ENCODE measurements at regions not wholly inside any gene's neighbourhood (a gene's known extent, or its start where the extent isn't known, plus 50 kb on each side); places are given as distances from the start of the nearest gene placed in this dataset.

- no peaks in the 10 kb centered on the region for H3K9me3 ChIP-seq (ENCODE audit: control insufficient read depth, insufficient read depth, low read length)
- H3K36me3 ChIP-seq (ENCODE audit: control insufficient read depth, insufficient read depth, low read length) = no peaks in the 10 kb centered on the region
- no peak overlapping the region for H3K27ac ChIP-seq (ENCODE audit: low read length)
- H3K4me3 ChIP-seq (ENCODE audit: low read length) = no peak overlapping the region
- H3K4me1 ChIP-seq (ENCODE audit: control insufficient read depth, insufficient read depth, low read length) = no peaks in the 10 kb centered on the region
- DNase-seq (ENCODE audit: low read depth, low spot score) = no peak
- no peaks in the 10 kb centered on the region for H3K27me3 ChIP-seq (ENCODE audit: control insufficient read depth, insufficient read depth, low read length)
Observed at GRCh38 chr6:66628917-66629316, 921.9 kb upstream of the EYS start.

- Histone ChIP-seq H3K27ac (ENCODE audit: low read length) (no peak overlapping the region), H3K4me1 (ENCODE audit: control insufficient read depth, insufficient read depth, low read length) (no peaks in the 10 kb centered on the region), H3K27me3 (ENCODE audit: control insufficient read depth, insufficient read depth, low read length) (no peaks in the 10 kb centered on the region), H3K36me3 (ENCODE audit: control insufficient read depth, insufficient read depth, low read length) (no peaks in the 10 kb centered on the region), H3K4me3 (ENCODE audit: low read length) (no peak overlapping the region), H3K9me3 (ENCODE audit: control insufficient read depth, insufficient read depth, low read length) (no peaks in the 10 kb centered on the region)
- WGBS (ENCODE audit: insufficient coverage, insufficient read length) = no CpG with 5 or more reads among the region's 1 CpG
- no peak for DNase-seq (ENCODE audit: low read depth, low spot score)
Observed at GRCh38 chr6:66623050-66623449, 916.0 kb upstream of the EYS start.

GRCh38 chr6:66605971-66606370, 898.9 kb upstream of the EYS start:
- DNase-seq (ENCODE audit: low read depth, low spot score) = no peak
- Histone ChIP-seq H3K36me3 (ENCODE audit: control insufficient read depth, insufficient read depth, low read length) (no peaks in the 10 kb centered on the region), H3K27me3 (ENCODE audit: control insufficient read depth, insufficient read depth, low read length) (no peaks in the 10 kb centered on the region), H3K4me1 (ENCODE audit: control insufficient read depth, insufficient read depth, low read length) (no peaks in the 10 kb centered on the region), H3K9me3 (ENCODE audit: control insufficient read depth, insufficient read depth, low read length) (no peaks in the 10 kb centered on the region), H3K27ac (ENCODE audit: low read length) (no peak overlapping the region), H3K4me3 (ENCODE audit: low read length) (no peak overlapping the region)
- WGBS (ENCODE audit: insufficient coverage, insufficient read length) = no CpG with 5 or more reads among the region's 1 CpG

- H3K4me1 ChIP-seq (ENCODE audit: control insufficient read depth, insufficient read depth, low read length) = no peaks in the 10 kb centered on the region
- no peaks in the 10 kb centered on the region for H3K9me3 ChIP-seq (ENCODE audit: control insufficient read depth, insufficient read depth, low read length)
- no peak overlapping the region for H3K4me3 ChIP-seq (ENCODE audit: low read length)
- DNase-seq (ENCODE audit: low read depth, low spot score) = no peak
- H3K36me3 ChIP-seq (ENCODE audit: control insufficient read depth, insufficient read depth, low read length) = no peaks in the 10 kb centered on the region
- H3K27ac ChIP-seq (ENCODE audit: low read length) = no peak overlapping the region
- no peaks in the 10 kb centered on the region for H3K27me3 ChIP-seq (ENCODE audit: control insufficient read depth, insufficient read depth, low read length)
Observed at GRCh38 chr6:66605011-66605410, 898.0 kb upstream of the EYS start.

- Histone ChIP-seq H3K4me1 (ENCODE audit: control insufficient read depth, insufficient read depth, low read length) (no peaks in the 10 kb centered on the region), H3K27me3 (ENCODE audit: control insufficient read depth, insufficient read depth, low read length) (no peaks in the 10 kb centered on the region), H3K4me3 (ENCODE audit: low read length) (no peak overlapping the region), H3K36me3 (ENCODE audit: control insufficient read depth, insufficient read depth, low read length) (no peaks in the 10 kb centered on the region), H3K9me3 (ENCODE audit: control insufficient read depth, insufficient read depth, low read length) (no peaks in the 10 kb centered on the region), H3K27ac (ENCODE audit: low read length) (no peak overlapping the region)
- no peak for DNase-seq (ENCODE audit: low read depth, low spot score)
- no CpG with 5 or more reads among the region's 4 CpGs for WGBS (ENCODE audit: insufficient coverage, insufficient read length)
Observed at GRCh38 chr6:66599541-66599940, 892.5 kb upstream of the EYS start.

- Histone ChIP-seq H3K27me3 (ENCODE audit: control insufficient read depth, insufficient read depth, low read length) (no peaks in the 10 kb centered on the region), H3K36me3 (ENCODE audit: control insufficient read depth, insufficient read depth, low read length) (no peaks in the 10 kb centered on the region), H3K4me3 (ENCODE audit: low read length) (no peak overlapping the region), H3K27ac (ENCODE audit: low read length) (no peak overlapping the region), H3K4me1 (ENCODE audit: control insufficient read depth, insufficient read depth, low read length) (no peaks in the 10 kb centered on the region), H3K9me3 (ENCODE audit: control insufficient read depth, insufficient read depth, low read length) (no peaks in the 10 kb centered on the region; the same call in 1 of the 2 replicates)
- no peak for DNase-seq (ENCODE audit: low read depth, low spot score)
- WGBS (ENCODE audit: insufficient coverage, insufficient read length) = no CpG with 5 or more reads among the region's 4 CpGs
Observed at GRCh38 chr6:66578362-66578761, 871.3 kb upstream of the EYS start.

- DNase-seq (ENCODE audit: low read depth, low spot score) = no peak
Observed at GRCh38 chr6:66568271-66568670, 861.2 kb upstream of the EYS start.

GRCh38 chr6:66561479-66561878, 854.5 kb upstream of the EYS start:
- Histone ChIP-seq H3K27ac (ENCODE audit: low read length) (no peak overlapping the region), H3K4me1 (ENCODE audit: control insufficient read depth, insufficient read depth, low read length) (no peaks in the 10 kb centered on the region), H3K36me3 (ENCODE audit: control insufficient read depth, insufficient read depth, low read length) (no peaks in the 10 kb centered on the region), H3K4me3 (ENCODE audit: low read length) (no peak overlapping the region), H3K27me3 (ENCODE audit: control insufficient read depth, insufficient read depth, low read length) (no peaks in the 10 kb centered on the region), H3K9me3 (ENCODE audit: control insufficient read depth, insufficient read depth, low read length) (peaks cover 3% of the 10 kb centered on the region)
- no CpG with 5 or more reads among the region's 6 CpGs for WGBS (ENCODE audit: insufficient coverage, insufficient read length)
- no peak for DNase-seq (ENCODE audit: low read depth, low spot score)

More at GRCh38 chr6:66568271-66568670, 861.2 kb upstream of the EYS start:
- H3K27me3 ChIP-seq (ENCODE audit: control insufficient read depth, insufficient read depth, low read length) = no peaks in the 10 kb centered on the region
- no peaks in the 10 kb centered on the region for H3K4me1 ChIP-seq (ENCODE audit: control insufficient read depth, insufficient read depth, low read length)
- no peaks in the 10 kb centered on the region for H3K9me3 ChIP-seq (ENCODE audit: control insufficient read depth, insufficient read depth, low read length)
- WGBS (ENCODE audit: insufficient coverage, insufficient read length) = no CpG with 5 or more reads among the region's 4 CpGs
- H3K36me3 ChIP-seq (ENCODE audit: control insufficient read depth, insufficient read depth, low read length) = no peaks in the 10 kb centered on the region
- H3K27ac ChIP-seq (ENCODE audit: low read length) = no peak overlapping the region
- no peak overlapping the region for H3K4me3 ChIP-seq (ENCODE audit: low read length)

GRCh38 chr6:66558189-66558588, 851.2 kb upstream of the EYS start:
- Histone ChIP-seq H3K27me3 (ENCODE audit: control insufficient read depth, insufficient read depth, low read length) (no peaks in the 10 kb centered on the region), H3K4me3 (ENCODE audit: low read length) (no peak overlapping the region), H3K9me3 (ENCODE audit: control insufficient read depth, insufficient read depth, low read length) (peaks cover 3% of the 10 kb centered on the region), H3K27ac (ENCODE audit: low read length) (no peak overlapping the region), H3K4me1 (ENCODE audit: control insufficient read depth, insufficient read depth, low read length) (no peaks in the 10 kb centered on the region), H3K36me3 (ENCODE audit: control insufficient read depth, insufficient read depth, low read length) (no peaks in the 10 kb centered on the region)
- no peak for DNase-seq (ENCODE audit: low read depth, low spot score)

- no peak for DNase-seq (ENCODE audit: low read depth, low spot score)
- Histone ChIP-seq H3K36me3 (ENCODE audit: control insufficient read depth, insufficient read depth, low read length) (no peaks in the 10 kb centered on the region), H3K27ac (ENCODE audit: low read length) (no peak overlapping the region), H3K4me1 (ENCODE audit: control insufficient read depth, insufficient read depth, low read length) (no peaks in the 10 kb centered on the region), H3K4me3 (ENCODE audit: low read length) (no peak overlapping the region), H3K9me3 (ENCODE audit: control insufficient read depth, insufficient read depth, low read length) (peaks cover 3% of the 10 kb centered on the region; the same call in 1 of the 2 replicates), H3K27me3 (ENCODE audit: control insufficient read depth, insufficient read depth, low read length) (no peaks in the 10 kb centered on the region)
- no CpG with 5 or more reads among the region's 1 CpG for WGBS (ENCODE audit: insufficient coverage, insufficient read length)
Observed at GRCh38 chr6:66556936-66557335, 849.9 kb upstream of the EYS start.

- Histone ChIP-seq H3K27me3 (ENCODE audit: control insufficient read depth, insufficient read depth, low read length) (no peaks in the 10 kb centered on the region), H3K36me3 (ENCODE audit: control insufficient read depth, insufficient read depth, low read length) (no peaks in the 10 kb centered on the region), H3K27ac (ENCODE audit: low read length) (no peak overlapping the region), H3K4me3 (ENCODE audit: low read length) (no peak overlapping the region), H3K9me3 (ENCODE audit: control insufficient read depth, insufficient read depth, low read length) (peaks cover 3% of the 10 kb centered on the region; the same call in 1 of the 2 replicates), H3K4me1 (ENCODE audit: control insufficient read depth, insufficient read depth, low read length) (no peaks in the 10 kb centered on the region)
- whole genome bisulfite sequencing (ENCODE audit: insufficient coverage, insufficient read length) = no CpG with 5 or more reads among the region's 1 CpG
- DNase-seq (ENCODE audit: low read depth, low spot score) = no peak
Observed at GRCh38 chr6:66555082-66555481, 848.1 kb upstream of the EYS start.

Measured in iPS DF 6.9 (cell line).